ENCODE measurements at regions not wholly inside any gene's neighbourhood (a gene's known extent, or its start where the extent isn't known, plus 50 kb on each side); places are given as distances from the start of the nearest gene placed in this dataset.

GRCh38 chr10:111590703-111591102 is 513.9 kb downstream of the ADRA2A start (continued):
- no peak for TF ChIP-seq CTCF (conservative IDR thresholded peaks at IDR 0.05; ENCODE audit: low read depth in 2 of 2)
- no peak for TF ChIP-seq STAT1 (IDR thresholded peaks at IDR 0.05; ENCODE audit: unreplicated experiment)

GRCh38 chr10:111593578-111593977 is 516.7 kb downstream of the ADRA2A start:
- Histone ChIP-seq H3K4me3 (no peak overlapping the region), H2AFZ (no peak overlapping the region), H3K4me2 (no peak overlapping the region), H3K27ac (ENCODE audit: low read depth) (no peak overlapping the region), H3K27me3 (ENCODE audit: insufficient read depth) (no peaks in the 10 kb centered on the region), H3K4me1 (ENCODE audit: insufficient read depth) (no peaks in the 10 kb centered on the region), H3K36me3 (ENCODE audit: insufficient read depth) (no peaks in the 10 kb centered on the region), H4K20me1 (replicated peaks; ENCODE audit: insufficient read depth) (no peaks in the 10 kb centered on the region), H3F3A (replicated peaks; ENCODE audit: low read depth) (no peaks in the 10 kb centered on the region), H3K9me2 (ENCODE audit: insufficient read depth) (no peaks in the 10 kb centered on the region), H3K79me2 (replicated peaks; ENCODE audit: insufficient read depth) (no peaks in the 10 kb centered on the region)
- peaks cover 6% of the 10 kb centered on the region; the same call in 2 of the 3 replicates for H3K9me3 Mint-ChIP-seq
- DNase-seq (ENCODE audit: low spot score) (no peak), ATAC-seq (no peak)
- no peaks in the 10 kb centered on the region; the same call in 2 of the 3 replicates for H3K36me3 Mint-ChIP-seq (ENCODE audit: low read depth)
- H3K27ac Mint-ChIP-seq = no peak overlapping the region
- no peak overlapping the region for H3K4me3 Mint-ChIP-seq
- peaks cover 2% of the 10 kb centered on the region for H3K27me3 Mint-ChIP-seq (ENCODE audit: insufficient read depth, low read depth, poor library complexity)
- H3K4me1 Mint-ChIP-seq = peaks cover 4% of the 10 kb centered on the region; the same call in 1 of the 3 replicates
- TF ChIP-seq NANOG (IDR thresholded peaks at IDR 0.05; ENCODE audit: borderline replicate concordance) (no peak), ZNF331 (CRISPR knock-in tag; IDR thresholded peaks at IDR 0.05; ENCODE audit: low read depth) (no peak), POLR2AphosphoS5 (IDR thresholded peaks at IDR 0.05; ENCODE audit: low read depth) (no peak), EZH2 (IDR thresholded peaks at IDR 0.05; ENCODE audit: low read depth, unreplicated experiment) (no peak), JUNB (IDR thresholded peaks at IDR 0.05; ENCODE audit: unreplicated experiment) (no peak), ZNF462 (CRISPR knock-in tag; IDR thresholded peaks at IDR 0.05) (no peak), STAT1 (IDR thresholded peaks at IDR 0.05; ENCODE audit: unreplicated experiment) (no peak), ZNF114 (CRISPR knock-in tag; IDR thresholded peaks at IDR 0.05) (no peak), CREB1 (CRISPR knock-in tag; IDR thresholded peaks at IDR 0.05; ENCODE audit: low read depth) (no peak), EZH2phosphoT487 (IDR thresholded peaks at IDR 0.05; ENCODE audit: unreplicated experiment) (no peak), ETS1 (IDR thresholded peaks at IDR 0.05) (no peak), CTCF (conservative IDR thresholded peaks at IDR 0.05; ENCODE audit: low read depth in 2 of 2) (no peak)
